H1 (cell line): ENCODE measurements at regions not wholly inside any gene's neighbourhood (a gene's known extent, or its start where the extent isn't known, plus 50 kb on each side); places are given as distances from the start of the nearest gene placed in this dataset.

Experiments
- CTCF ChIA-PET: fragments of 300-600 bp; sonication (Branson Sonifier 250); formaldehyde crosslinking; loops from one replicate; lab custom pipeline; 2021; ENCODE audit not compliant: partially characterized antibody; lab: Charles Lee
- POLR2A ChIA-PET: fragments of 300-600 bp; sonication (Branson Sonifier 250); formaldehyde crosslinking; loops from one replicate; lab custom pipeline; 2021; ENCODE audit warnings: inconsistent platforms; ENCODE audit not compliant: partially characterized antibody; lab: Charles Lee
- DNase-seq, 2 experiments: peaks; one replicate each; pipeline versions ENCODE4 v3.0.0 to v3.0.0-alpha.2; 2010 to 2022; ENCODE audit warnings: low spot score in 2 of 2, low read depth in 1 of 2, mixed read lengths in 1 of 2
- FAIRE-seq: peaks from 2 replicates; lab custom pipeline; 2011; peaks lifted over from hg19 to GRCh38; lab: Jason Lieb, UNC
- H2AFZ ChIP-seq: 2 replicates; pipeline ENCODE4 v1.8.1; 2012; ENCODE audit warnings: low read length, inconsistent platforms
- H2AK5ac ChIP-seq: 2 replicates; pipeline ENCODE4 v1.6.1; 2013; ENCODE audit warnings: low read depth, low read length
- H2BK120ac ChIP-seq: replicated peaks from 2 replicates; pipeline ENCODE3; 2013; ENCODE audit warnings: low read depth, low read length, inconsistent platforms
- H2BK12ac ChIP-seq: 2 replicates; pipeline ENCODE4 v1.6.1; 2013; ENCODE audit warnings: low read depth, low read length
- H2BK15ac ChIP-seq: 2 replicates; pipeline ENCODE4 v1.6.1; 2013; ENCODE audit warnings: low read length
- H2BK20ac ChIP-seq: 2 replicates; pipeline ENCODE4 v1.6.1; 2013; ENCODE audit warnings: low read length
- H2BK5ac ChIP-seq: 2 replicates; pipeline ENCODE4 v1.6.1; 2013; ENCODE audit warnings: low read depth, low read length
- H3K14ac ChIP-seq: 2 replicates; pipeline ENCODE4 v1.6.1; 2013; ENCODE audit warnings: inconsistent platforms; ENCODE audit not compliant: insufficient read length
- H3K18ac ChIP-seq: 2 replicates; pipeline ENCODE4 v1.6.1; 2013; ENCODE audit warnings: low read length; ENCODE audit errors: extremely low read depth
- H3K23ac ChIP-seq: 2 replicates; pipeline ENCODE4 v1.6.1; 2013; ENCODE audit warnings: inconsistent platforms; ENCODE audit not compliant: insufficient read length
- H3K23me2 ChIP-seq: 2 replicates; pipeline ENCODE4 v1.6.1; 2013; ENCODE audit warnings: low read depth, low read length
- H3K27ac ChIP-seq: 2 replicates; pipeline ENCODE4 v1.6.1; 2011; ENCODE audit warnings: low read depth, low read length, inconsistent platforms
- H3K27me3 ChIP-seq, 4 experiments: replicated peaks in 1 of 4; 1 replicate in 1 of 4; 2 replicates in 3 of 4; pipeline versions ENCODE4 v1.6.1 to v1.8.1; 2011 to 2013; ENCODE audit warnings: low read length in 3 of 4, mild to moderate bottlenecking in 3 of 4, inconsistent platforms in 2 of 4, mixed read lengths in 2 of 4, moderate library complexity in 1 of 4; ENCODE audit not compliant: control insufficient read depth in 3 of 4, insufficient read depth in 3 of 4; ENCODE audit errors: extremely low read depth in 1 of 4
- H3K36me3 ChIP-seq, 4 experiments: 2 replicates each; pipeline versions ENCODE4 v1.6.1 to v1.8.1; 2011 to 2013; ENCODE audit warnings: mild to moderate bottlenecking in 4 of 4, low read length in 3 of 4, moderate library complexity in 2 of 4, control low read depth in 1 of 4, inconsistent platforms in 1 of 4; ENCODE audit not compliant: insufficient read depth in 4 of 4, control insufficient read depth in 2 of 4
- H3K4ac ChIP-seq: replicated peaks from 2 replicates; pipeline ENCODE3; 2013; ENCODE audit warnings: low read length, low read depth, mixed read lengths, inconsistent platforms; ENCODE audit not compliant: insufficient read length
- H3K4me1 ChIP-seq, 4 experiments: replicated peaks in 1 of 4; 1 replicate in 1 of 4; 2 replicates in 3 of 4; pipeline versions ENCODE4 v1.6.1 to v1.8.1; 2011 to 2013; ENCODE audit warnings: low read length in 3 of 4, inconsistent platforms in 2 of 4, mixed read lengths in 1 of 4; ENCODE audit not compliant: insufficient read depth in 4 of 4, control insufficient read depth in 3 of 4
- H3K4me2 ChIP-seq, 2 experiments: 2 replicates each; pipeline versions ENCODE4 v1.6.1 to v1.8.1; 2011 to 2013; ENCODE audit warnings: low read depth in 2 of 2, low read length in 2 of 2, control low read depth in 1 of 2, inconsistent platforms in 1 of 2, mild to moderate bottlenecking in 1 of 2; ENCODE audit not compliant: insufficient read depth in 1 of 2
- H3K4me3 ChIP-seq, 4 experiments: fragments of 200-600, 300-600 bp in 1 of 4; sonication (generic), shearing (Covaris generic), sonication (Bioruptor Twin) in 1 of 4; 2 replicates each; pipeline versions ENCODE4 v1.5.1 to v1.8.1; 2011 to 2016; ENCODE audit warnings: low read length in 4 of 4, low read depth in 3 of 4, control low read depth in 2 of 4, inconsistent platforms in 2 of 4, mild to moderate bottlenecking in 2 of 4, mixed read lengths in 1 of 4, moderate library complexity in 1 of 4; ENCODE audit not compliant: insufficient read depth in 2 of 4; ENCODE audit errors: extremely low read depth in 1 of 4
- H3K56ac ChIP-seq: replicated peaks from 2 replicates; pipeline ENCODE3; 2013; ENCODE audit warnings: low read depth, mild to moderate bottlenecking, mixed read lengths, low read length, inconsistent platforms; ENCODE audit not compliant: insufficient read length
- H3K79me1 ChIP-seq: 2 replicates; pipeline ENCODE4 v1.6.1; 2013; ENCODE audit warnings: low read depth, low read length, control low read depth
- H3K79me2 ChIP-seq, 2 experiments: 2 replicates each; pipeline versions ENCODE4 v1.6.1 to v1.8.1; 2012 to 2013; ENCODE audit warnings: low read length in 2 of 2, mild to moderate bottlenecking in 2 of 2, inconsistent platforms in 1 of 2; ENCODE audit not compliant: insufficient read depth in 2 of 2, control insufficient read depth in 1 of 2
- H3K9ac ChIP-seq, 4 experiments: replicated peaks in 1 of 4; 1 replicate in 1 of 4; 2 replicates in 3 of 4; pipeline versions ENCODE4 v1.6.1 to v1.8.1; 2011 to 2013; ENCODE audit warnings: low read depth in 3 of 4, low read length in 3 of 4, control low read depth in 2 of 4, mild to moderate bottlenecking in 2 of 4, moderate library complexity in 2 of 4, inconsistent platforms in 1 of 4; ENCODE audit errors: extremely low read depth in 1 of 4
- H3K9me3 ChIP-seq, 2 experiments: 2 replicates each; pipeline versions ENCODE4 v1.6.1 to v1.8.1; 2012 to 2013; ENCODE audit warnings: mild to moderate bottlenecking in 2 of 2, moderate library complexity in 2 of 2, control low read depth in 1 of 2, inconsistent platforms in 1 of 2, low read depth in 1 of 2, low read length in 1 of 2, mixed read lengths in 1 of 2; ENCODE audit not compliant: insufficient read depth in 2 of 2
- H4K20me1 ChIP-seq, 2 experiments: replicated peaks in 1 of 2; 2 replicates each; pipeline versions ENCODE3 to v1.8.1; 2011 to 2013; ENCODE audit warnings: inconsistent platforms in 2 of 2, low read length in 2 of 2, mild to moderate bottlenecking in 1 of 2; ENCODE audit not compliant: insufficient read depth in 2 of 2, control insufficient read depth in 1 of 2
- H4K5ac ChIP-seq: 2 replicates; pipeline ENCODE4 v1.6.1; 2013; ENCODE audit warnings: low read length, low read depth, mixed read lengths, inconsistent platforms; ENCODE audit not compliant: insufficient read length
- H4K8ac ChIP-seq: 2 replicates; pipeline ENCODE4 v1.8.0; 2013; ENCODE audit warnings: mild to moderate bottlenecking, moderate library complexity, low read length, inconsistent platforms; ENCODE audit not compliant: insufficient read depth; ENCODE audit errors: extremely low read depth
- H4K91ac ChIP-seq: replicated peaks from 2 replicates; pipeline ENCODE3; 2013; ENCODE audit warnings: low read length, mixed read lengths, inconsistent platforms; ENCODE audit not compliant: insufficient read length
- CBX8 ChIP-seq: fragments of 300-800, 300-1000 bp; sonication (generic); IDR thresholded peaks from 2 replicates; pipeline ENCODE4 v1.7.1; 2016; ENCODE audit warnings: low read depth, low read length, borderline replicate concordance
- CREB1 ChIP-seq: IDR thresholded peaks from 2 replicates; pipeline ENCODE4 v1.6.1; 2012; ENCODE audit warnings: inconsistent platforms
- EP300 ChIP-seq, 2 experiments: IDR thresholded peaks; 1 replicate in 1 of 2; 2 replicates in 1 of 2; pipeline ENCODE4 v1.6.1; 2011 to 2012; ENCODE audit warnings: low read depth in 2 of 2, low read length in 2 of 2, mild to moderate bottlenecking in 2 of 2, borderline replicate concordance in 1 of 2, inconsistent platforms in 1 of 2, moderate library complexity in 1 of 2
- HDAC6 ChIP-seq: IDR thresholded peaks from one replicate; pipeline ENCODE4 v1.7.1; 2012; ENCODE audit warnings: low read depth, mild to moderate bottlenecking, inconsistent platforms, low read length, moderate library complexity
- KDM4A ChIP-seq: IDR thresholded peaks from one replicate; pipeline ENCODE4 v1.7.1; 2012; ENCODE audit warnings: low read depth, mild to moderate bottlenecking, moderate library complexity, low read length, inconsistent platforms; ENCODE audit not compliant: severe bottlenecking
- POU5F1 ChIP-seq: IDR thresholded peaks from 2 replicates; pipeline ENCODE4 v1.6.1; 2011; ENCODE audit warnings: low read depth, mild to moderate bottlenecking, low read length, moderate library complexity

- Histone ChIP-seq H3K4me1 (no peaks in the 10 kb centered on the region), H3K23me2 (no peaks in the 10 kb centered on the region), H2BK12ac (no peak overlapping the region), H2BK15ac (no peak overlapping the region), H3K4me2 (no peak overlapping the region), H3K56ac (no peak overlapping the region), H3K4me3 (no peak overlapping the region), H3K79me2 (no peaks in the 10 kb centered on the region), H4K91ac (no peak overlapping the region), H2BK5ac (no peak overlapping the region), H4K5ac (no peak overlapping the region), H4K8ac (no peak overlapping the region), H3K27me3 (no peaks in the 10 kb centered on the region), H2AFZ (no peak overlapping the region), H3K18ac (no peak overlapping the region), H3K79me1 (no peaks in the 10 kb centered on the region), H3K23ac (no peak overlapping the region), H2BK20ac (no peak overlapping the region), H2BK120ac (no peak overlapping the region), H3K27ac (no peak overlapping the region), H4K20me1 (no peaks in the 10 kb centered on the region), H3K36me3 (peaks cover 0 to 3% (median 0%) of the 10 kb centered on the region in 4 experiments; a peak in 1 of 8 replicates), H3K9me3 (peaks cover 14 to 21% of the 10 kb centered on the region in 2 experiments), H2AK5ac (no peak overlapping the region), H3K9ac (no peak overlapping the region), H3K14ac (no peak overlapping the region), H3K4ac (no peak overlapping the region)
- TF ChIP-seq CREB1 (no peak), CBX8 (no peak), KDM4A (no peak), HDAC6 (no peak), EP300 (IDR thresholded peaks at IDR 0.05; ENCODE audit: borderline replicate concordance in 1 of 2, low read depth in 2 of 2, low read length in 2 of 2) (no peak), POU5F1 (no peak)
- POLR2A ChIA-PET = no interaction called here
- DNase-seq = no peak
- CTCF ChIA-PET = no interaction called here
- FAIRE-seq = no peak
Measured at GRCh38 chr3:80668100-80668499, 900.3 kb upstream of the ROBO1 start.
